OCI-LY1 (cell line): ENCODE measurements at regions not wholly inside any gene's neighbourhood (a gene's known extent, or its start where the extent isn't known, plus 50 kb on each side); places are given as distances from the start of the nearest gene placed in this dataset.

Experiments
- H2AFZ ChIP-seq: fragments of 200-600 bp; sonication (generic), shearing (Covaris generic); 2 replicates; pipeline ENCODE4 v1.6.0; 2014; ENCODE audit warnings: antibody characterized with exemption, mild to moderate bottlenecking, low read length
- H3F3A ChIP-seq: fragments of 200-600 bp; sonication (generic), shearing (Covaris generic); 2 replicates; pipeline ENCODE4 v1.6.0; 2014; ENCODE audit warnings: mild to moderate bottlenecking, antibody characterized with exemption, low read length, moderate library complexity; ENCODE audit not compliant: insufficient read depth
- H3K27ac ChIP-seq: fragments of 200-600 bp; sonication (generic); 2 replicates; pipeline ENCODE4 v1.5.1; 2014; ENCODE audit warnings: low read length, mixed run types, mild to moderate bottlenecking, low read depth; ENCODE audit not compliant: poor library complexity, severe bottlenecking
- H3K27me3 ChIP-seq: fragments of 200-600 bp; sonication (generic); 2 replicates; pipeline ENCODE4 v1.6.0; 2014; ENCODE audit warnings: antibody characterized with exemption, mild to moderate bottlenecking, low read length, moderate library complexity; ENCODE audit not compliant: insufficient read depth
- H3K36me3 ChIP-seq: fragments of 200-600 bp; sonication (generic); 2 replicates; pipeline ENCODE4 v1.6.1; 2014; ENCODE audit warnings: mild to moderate bottlenecking, antibody characterized with exemption, low read length, moderate library complexity, mixed read lengths; ENCODE audit not compliant: insufficient read depth
- H3K4me1 ChIP-seq: fragments of 200-600 bp; sonication (generic); 2 replicates; pipeline ENCODE4 v1.5.1; 2014; ENCODE audit warnings: mild to moderate bottlenecking, low read length, moderate library complexity; ENCODE audit not compliant: insufficient read depth, severe bottlenecking
- H3K4me2 ChIP-seq: fragments of 200-600 bp; sonication (generic), shearing (Covaris generic); 2 replicates; pipeline ENCODE4 v1.6.1; 2014; ENCODE audit warnings: low read length
- H3K4me3 ChIP-seq: fragments of 200-600 bp; sonication (generic); 2 replicates; pipeline ENCODE4 v1.5.1; 2014; ENCODE audit warnings: low read length, low read depth, mild to moderate bottlenecking, mixed read lengths; ENCODE audit not compliant: poor library complexity, severe bottlenecking
- H3K79me2 ChIP-seq: fragments of 200-600 bp; shearing (Covaris generic); 2 replicates; pipeline ENCODE4 v1.6.1; 2016; ENCODE audit warnings: mixed run types, low read length, mixed read lengths; ENCODE audit not compliant: insufficient read depth
- H3K9ac ChIP-seq: fragments of 200-600 bp; sonication (generic), shearing (Covaris generic); 2 replicates; pipeline ENCODE4 v1.6.1; 2014; ENCODE audit warnings: mild to moderate bottlenecking, low read length, mixed read lengths
- H3K9me2 ChIP-seq: fragments of 200-600 bp; sonication (generic), shearing (Covaris generic); 2 replicates; pipeline ENCODE4 v1.6.1; 2014; ENCODE audit warnings: low read depth, mild to moderate bottlenecking, low read length, mixed read lengths
- H3K9me3 ChIP-seq: fragments of 200-600 bp; shearing (Covaris generic); 2 replicates; pipeline ENCODE4 v1.6.1; 2014; ENCODE audit warnings: low read length, mixed read lengths
- H4K20me1 ChIP-seq: fragments of 200-600 bp; sonication (generic), shearing (Covaris generic); 2 replicates; pipeline ENCODE4 v1.6.0; 2016; ENCODE audit warnings: mild to moderate bottlenecking, low read length; ENCODE audit not compliant: insufficient read depth
- CTCF ChIP-seq: fragments of 200-600 bp; sonication (generic), shearing (Covaris generic); IDR thresholded peaks from 2 replicates; pipeline ENCODE4 v1.5.1; 2017; ENCODE audit warnings: mild to moderate bottlenecking, antibody characterized with exemption, low read length, moderate library complexity, mixed read lengths
- EZH2 ChIP-seq: fragments of 200-600 bp; sonication (generic), shearing (Covaris generic); IDR thresholded peaks from 2 replicates; pipeline ENCODE4 v1.8.0; 2017; ENCODE audit warnings: borderline replicate concordance, mixed run types, mild to moderate bottlenecking, antibody characterized with exemption, low read length, moderate library complexity, mixed read lengths

- Histone ChIP-seq H3K36me3 (no peaks in the 10 kb centered on the region), H3K79me2 (no peaks in the 10 kb centered on the region), H3K4me1 (no peaks in the 10 kb centered on the region), H2AFZ (no peak overlapping the region), H3K9me2 (no peaks in the 10 kb centered on the region), H3K27me3 (no peaks in the 10 kb centered on the region), H3F3A (no peaks in the 10 kb centered on the region), H3K4me2 (no peak overlapping the region), H3K27ac (no peak overlapping the region), H3K9ac (no peak overlapping the region), H3K9me3 (no peaks in the 10 kb centered on the region), H4K20me1 (no peaks in the 10 kb centered on the region), H3K4me3 (no peak overlapping the region)
- TF ChIP-seq EZH2 (no peak), CTCF (no peak)
These were observed 132.1 kb upstream of the TMC3 start for GRCh38 chr15:81506071-81506470.

GRCh38 chr15:81504170-81504905, 130.3 kb upstream of the TMC3 start:
- H3K27me3 ChIP-seq = no peaks in the 10 kb centered on the region
- no peak overlapping the region for H2AFZ ChIP-seq
- no peaks in the 10 kb centered on the region for H3F3A ChIP-seq
- H3K9me2 ChIP-seq = no peaks in the 10 kb centered on the region
- H3K4me2 ChIP-seq = no peak overlapping the region
- no peak for TF ChIP-seq EZH2
- no peak for TF ChIP-seq CTCF
- no peaks in the 10 kb centered on the region for H3K4me1 ChIP-seq
- H3K9ac ChIP-seq = no peak overlapping the region
- H4K20me1 ChIP-seq = no peaks in the 10 kb centered on the region
- H3K4me3 ChIP-seq = no peak overlapping the region
- H3K27ac ChIP-seq = no peak overlapping the region
- no peaks in the 10 kb centered on the region for H3K79me2 ChIP-seq
- no peaks in the 10 kb centered on the region for H3K9me3 ChIP-seq
- no peaks in the 10 kb centered on the region for H3K36me3 ChIP-seq

- H3K9me2 ChIP-seq = no peaks in the 10 kb centered on the region
- no peak overlapping the region for H3K4me2 ChIP-seq
- no peaks in the 10 kb centered on the region for H3K4me1 ChIP-seq
- no peaks in the 10 kb centered on the region for H3F3A ChIP-seq
- no peaks in the 10 kb centered on the region for H3K9me3 ChIP-seq
- H3K27me3 ChIP-seq = no peaks in the 10 kb centered on the region
- H4K20me1 ChIP-seq = no peaks in the 10 kb centered on the region
- no peaks in the 10 kb centered on the region for H3K79me2 ChIP-seq
- H2AFZ ChIP-seq = no peak overlapping the region
- no peaks in the 10 kb centered on the region for H3K36me3 ChIP-seq
- no peak overlapping the region for H3K27ac ChIP-seq
- no peak overlapping the region for H3K4me3 ChIP-seq
- TF ChIP-seq EZH2 (no peak), CTCF (no peak)
- no peak overlapping the region for H3K9ac ChIP-seq
These were observed 128.4 kb upstream of the TMC3 start for GRCh38 chr15:81502439-81502838.
